GM21576 (cell line): ENCODE measurements at regions not wholly inside any gene's neighbourhood (a gene's known extent, or its start where the extent isn't known, plus 50 kb on each side); places are given as distances from the start of the nearest gene placed in this dataset.
"Not testable (repeated sequence)": the region's sequence is repeated elsewhere in the genome, so short reads cannot be mapped to it uniquely, and the experiment has no call there.

Experiments used
- ATAC-seq: cut with Tn5 transposase; IDR thresholded peaks from one replicate; pipeline ENCODE4 v1.9.1; 2021; ENCODE audit warnings: mild to moderate bottlenecking, moderate library complexity; ENCODE audit not compliant: unreplicated experiment

DNA sequence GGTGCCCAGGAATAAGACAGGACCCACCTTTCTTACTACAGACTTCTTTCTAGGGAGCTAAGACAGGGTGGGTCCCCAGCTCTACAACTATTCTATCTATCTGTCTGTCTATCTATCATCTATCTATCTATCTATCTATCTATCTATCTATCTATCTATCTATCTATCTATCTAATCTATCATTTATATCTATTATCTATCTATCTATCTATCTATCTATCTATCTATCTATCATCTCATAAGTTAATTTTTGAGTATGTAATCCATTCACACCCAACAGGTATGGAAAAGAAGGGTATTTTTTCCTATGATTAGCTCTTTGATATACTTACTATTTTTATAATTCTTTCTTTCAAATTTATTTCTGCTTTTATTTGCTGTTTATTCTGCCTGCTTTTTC, 55.9 kb downstream of the BAMBI start:
- no peak for ATAC-seq

- no peak for ATAC-seq
These were observed 56.3 kb downstream of the BAMBI start for GRCh38 chr10:28733647-28734046.

DNA sequence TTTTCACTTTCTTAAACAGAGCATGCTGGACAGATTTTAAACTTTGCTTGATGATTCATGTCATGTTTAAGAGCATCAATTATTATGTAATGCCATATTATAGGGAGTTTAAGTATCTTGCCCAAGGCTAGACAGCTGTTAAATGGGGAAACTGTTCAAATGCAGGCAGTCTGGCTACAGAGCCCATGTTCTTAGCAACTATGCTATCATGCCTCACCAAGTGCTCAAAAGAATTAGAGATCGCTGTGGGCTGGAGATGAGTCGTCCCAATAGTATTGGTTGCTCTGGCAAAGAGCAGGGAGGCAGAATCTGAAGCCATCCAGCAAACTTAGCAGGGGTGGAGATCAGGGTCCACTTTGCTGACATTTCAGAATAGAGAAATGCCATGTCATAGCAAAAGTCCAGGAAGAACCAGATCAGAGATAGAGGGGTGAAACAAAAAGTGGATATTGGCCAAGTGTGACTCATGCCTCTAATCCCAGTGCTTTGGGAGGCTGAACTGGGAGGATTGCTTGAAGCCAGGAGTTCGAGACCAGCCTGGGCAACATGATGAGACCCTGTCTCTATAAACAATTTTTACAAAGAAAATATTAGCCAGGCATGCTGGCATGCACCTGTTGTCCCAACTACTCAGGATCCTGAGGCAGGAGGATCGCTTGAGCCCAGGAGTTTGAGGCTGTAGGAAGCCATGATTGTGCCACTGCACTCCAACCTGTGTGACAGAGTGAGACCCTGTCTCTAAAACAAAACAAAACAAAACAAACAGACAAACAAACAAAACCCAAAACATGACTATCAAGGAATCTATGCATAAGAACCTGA, 57.8 kb downstream of the BAMBI start:
- ATAC-seq: no peak

DNA sequence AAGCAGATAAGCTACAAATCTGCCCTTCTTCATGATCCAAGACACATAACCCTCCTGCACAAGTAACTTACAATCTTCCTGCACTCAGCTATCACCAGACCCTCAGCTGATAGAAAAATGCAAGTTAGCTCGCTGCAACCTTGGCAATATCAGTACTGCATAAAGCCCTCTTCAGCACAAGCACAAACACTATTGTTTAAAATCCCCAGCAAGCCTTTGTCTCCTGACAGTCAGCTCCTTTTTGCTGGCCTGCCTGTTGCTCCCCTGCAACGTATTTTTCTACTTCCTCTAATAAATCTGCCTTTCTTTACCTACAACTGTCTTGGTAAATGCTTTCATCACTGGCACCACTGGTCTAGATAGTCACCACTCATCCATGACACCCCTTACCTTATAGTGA, 59.8 kb downstream of the BAMBI start:
- no peak for ATAC-seq

- ATAC-seq: no peak
These were observed 60.9 kb downstream of the BAMBI start for GRCh38 chr10:28738200-28738599.

DNA sequence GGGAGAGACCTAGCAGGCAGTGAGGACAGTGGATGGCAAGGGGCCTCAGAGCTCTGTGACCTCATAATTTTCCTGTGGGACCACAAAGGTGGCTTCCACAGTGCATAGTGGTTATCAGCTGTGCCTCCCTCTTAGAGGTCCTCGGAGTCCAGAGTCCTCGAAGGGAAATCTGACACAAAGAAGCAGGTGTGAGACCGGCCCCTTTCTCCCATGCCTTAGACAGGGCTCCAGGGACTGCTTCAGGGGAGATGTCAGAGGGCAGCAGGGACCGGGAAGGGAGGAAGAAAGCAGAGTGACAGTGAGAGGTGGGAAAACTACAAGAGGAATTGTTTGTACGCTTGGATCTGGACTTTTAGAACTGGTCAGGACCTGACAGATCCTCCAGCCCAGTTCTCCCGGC, 66.3 kb downstream of the BAMBI start:
- no peak for ATAC-seq

GRCh38 chr10:28744069-28744768, 66.9 kb downstream of the BAMBI start:
- no peak for ATAC-seq

DNA sequence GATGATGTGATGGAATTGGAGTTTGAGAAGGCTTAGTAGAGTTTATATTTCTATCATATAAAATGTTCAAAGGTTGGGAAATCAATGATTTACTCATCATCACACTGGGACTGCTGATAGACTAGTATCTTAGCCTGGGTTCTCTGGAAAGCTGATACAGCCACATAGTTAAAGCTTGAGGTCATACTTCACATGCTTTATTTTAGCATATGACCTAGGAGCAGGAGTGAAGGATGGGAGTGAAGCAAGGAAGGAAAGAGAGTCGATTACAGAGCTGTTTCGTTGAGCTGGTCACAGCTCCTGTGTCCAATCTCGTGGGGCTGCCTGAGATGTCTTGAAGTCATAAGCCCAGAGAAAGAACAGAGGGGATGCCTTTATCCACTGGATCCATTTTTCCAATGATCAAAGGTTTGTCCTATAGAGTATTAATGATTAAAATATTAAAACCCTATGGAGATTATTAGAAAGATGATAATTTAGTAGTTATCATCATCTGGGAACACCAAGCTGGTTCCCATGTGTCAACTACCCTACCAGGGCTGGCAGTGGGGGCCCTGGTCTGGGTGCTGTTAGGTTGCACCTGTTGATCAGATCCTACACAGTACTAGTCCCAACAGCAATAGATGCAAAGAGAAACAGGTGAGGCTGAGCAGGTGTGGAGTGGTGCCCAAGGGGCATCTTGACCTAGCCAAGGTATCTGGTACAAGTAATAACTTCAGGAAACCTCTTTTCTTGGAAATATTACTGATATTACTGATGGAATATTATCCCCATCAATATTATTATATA, 77.8 kb downstream of the BAMBI start:
- no peak for ATAC-seq

DNA sequence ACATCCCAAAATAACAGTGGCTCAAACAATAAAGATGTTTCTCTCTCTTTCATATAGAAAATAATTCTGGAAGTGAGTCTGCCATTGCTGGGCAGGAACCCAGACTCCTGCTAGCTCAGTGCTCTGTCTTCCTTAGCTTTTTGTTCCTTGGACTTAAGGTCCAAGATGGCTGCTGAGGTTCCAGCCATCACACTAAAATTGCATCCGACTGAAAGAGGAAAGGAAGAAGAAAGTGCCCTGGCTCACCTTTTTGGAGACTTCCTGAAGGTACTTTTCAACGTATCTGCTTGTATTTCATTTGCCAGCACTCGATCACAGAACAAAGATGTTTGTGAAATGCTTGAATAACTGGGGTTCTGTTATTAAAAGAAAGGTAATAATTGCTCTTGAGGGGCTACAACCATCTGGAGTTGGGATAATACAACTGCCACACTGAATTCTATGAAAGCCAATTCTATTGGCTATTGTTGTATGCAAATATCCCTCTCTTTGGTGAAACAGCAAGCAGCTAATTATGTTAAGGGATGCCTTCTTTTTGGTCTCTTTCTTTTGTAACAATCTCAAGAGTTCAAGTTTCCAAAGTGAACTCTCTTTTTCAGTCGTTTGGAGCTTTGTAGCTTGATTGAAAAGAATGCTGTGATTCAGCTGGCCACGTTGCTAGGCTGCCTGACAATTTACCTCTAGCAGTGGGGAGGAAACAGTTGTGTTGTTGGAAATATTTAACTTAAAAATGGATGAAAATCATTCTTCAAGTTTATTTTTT, 83.9 kb downstream of the BAMBI start:
- ATAC-seq: no peak

- no peak for ATAC-seq
These were observed 86.3 kb downstream of the BAMBI start for GRCh38 chr10:28763471-28764170.

DNA sequence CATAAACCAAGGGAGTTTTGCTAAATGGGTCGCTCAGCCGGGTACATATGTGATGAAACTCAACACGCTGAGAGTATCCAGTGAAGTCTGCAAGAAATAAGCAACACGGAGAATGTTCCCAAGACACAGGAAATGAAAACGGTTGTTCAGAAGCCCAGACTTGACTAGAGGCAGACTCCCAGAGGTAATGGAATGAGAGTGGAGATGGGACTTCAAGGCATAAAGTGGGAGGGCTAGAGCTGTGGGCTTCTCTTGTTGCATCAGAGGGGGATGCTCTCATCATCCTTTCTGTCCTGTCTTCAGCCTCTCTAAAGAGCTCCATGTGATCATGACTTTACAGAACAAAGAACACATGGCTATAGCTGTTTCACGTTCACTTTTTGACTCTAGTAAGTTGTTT, 88.3 kb downstream of the BAMBI start:
- no peak for ATAC-seq

GRCh38 chr10:28768227-28768626, 90.9 kb downstream of the BAMBI start:
- ATAC-seq: no peak

DNA sequence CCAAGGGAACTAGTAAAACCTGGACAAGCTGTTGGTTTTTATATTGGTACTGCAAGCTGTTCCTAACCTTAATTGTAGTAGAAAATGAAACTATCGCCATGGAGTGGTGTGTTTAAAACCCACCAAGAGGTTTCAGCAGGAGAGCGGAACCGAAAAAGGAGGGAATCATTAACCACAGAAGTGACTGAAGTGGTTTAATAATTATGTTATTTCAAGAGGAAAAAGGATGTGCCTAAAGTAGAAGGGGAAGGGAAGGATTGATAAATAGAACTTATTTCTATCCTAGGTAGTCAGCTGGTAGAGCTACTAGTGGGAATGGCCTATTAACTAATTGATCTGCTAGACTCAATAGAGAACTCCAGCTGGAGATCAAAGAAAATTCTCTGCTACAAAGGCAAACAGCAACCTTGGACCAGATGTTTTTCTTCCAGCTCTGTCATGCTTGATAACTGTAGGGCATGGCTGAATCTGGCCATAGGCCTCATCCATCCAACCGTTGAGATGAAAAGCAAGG, 91.8 kb downstream of the BAMBI start:
- no peak for ATAC-seq

DNA sequence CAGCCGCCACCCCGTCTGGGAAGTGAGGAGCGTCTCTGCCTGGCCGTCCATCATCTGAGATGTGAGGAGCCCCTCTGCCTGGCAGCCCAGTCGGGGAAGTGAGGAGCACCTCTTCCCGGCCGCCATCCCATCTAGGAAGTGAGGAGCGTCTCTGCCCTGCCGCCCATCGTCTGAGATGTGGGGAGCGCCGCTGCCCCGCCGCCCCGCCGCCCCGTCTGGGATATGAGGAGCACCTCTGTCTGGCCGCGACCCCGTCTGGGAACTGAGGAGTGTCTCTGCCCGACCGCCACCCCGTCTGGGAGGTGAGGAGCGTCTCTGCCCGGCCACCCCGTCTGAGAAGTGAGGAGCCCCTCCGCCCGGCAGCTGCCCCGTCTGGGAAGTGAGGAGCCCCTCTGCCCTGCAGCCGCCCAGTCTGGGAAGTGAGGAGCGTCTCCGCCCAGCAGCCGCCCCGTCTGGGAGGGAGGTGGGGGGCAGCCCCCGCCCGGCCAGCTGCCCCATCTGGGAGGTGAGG, 94.3 kb downstream of the BAMBI start:
- not testable (repeated sequence) for ATAC-seq

DNA sequence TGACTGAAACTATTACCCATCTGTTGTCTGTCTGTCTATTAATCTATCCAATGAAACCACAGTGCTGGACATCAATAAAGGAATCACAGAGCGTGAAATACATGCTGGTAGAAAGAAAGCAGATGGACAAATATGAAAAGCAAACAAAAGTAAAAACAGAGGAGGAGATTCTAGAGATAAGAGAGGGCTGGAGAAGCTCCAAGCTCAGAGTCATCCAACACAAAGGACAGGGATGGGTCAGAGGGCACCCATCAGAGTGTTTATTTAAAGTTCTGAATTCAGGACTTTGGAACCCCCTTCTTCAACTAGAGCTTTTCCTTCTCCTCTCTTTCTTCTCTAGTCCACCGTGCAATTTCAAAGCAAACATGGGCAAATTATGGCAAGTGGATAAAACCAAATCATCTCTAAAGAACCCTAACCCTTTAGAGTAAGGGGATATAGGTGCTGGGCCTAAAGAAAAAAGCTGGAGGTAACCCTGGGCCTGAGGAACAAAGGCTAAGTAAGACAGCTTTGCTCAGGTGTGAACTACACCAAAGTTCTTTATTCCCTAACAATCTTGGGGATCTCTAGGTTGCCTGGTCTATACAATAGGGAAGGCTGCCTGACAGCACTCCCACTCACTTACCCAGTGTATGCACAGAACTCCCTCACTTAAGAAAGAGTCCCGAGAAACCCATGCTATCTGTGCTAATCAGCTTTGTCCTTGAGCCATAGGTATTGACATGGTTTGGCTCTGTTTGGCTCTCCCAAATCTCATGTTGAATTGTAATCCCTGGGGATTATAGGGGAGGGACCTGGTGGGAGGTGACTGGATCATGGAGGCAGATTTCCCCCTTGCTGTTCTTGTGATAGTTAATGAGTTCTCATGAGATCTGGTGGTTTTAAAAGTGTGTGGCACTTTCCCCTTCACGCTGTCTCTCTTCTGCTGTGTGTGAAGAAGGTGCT, 97.0 kb downstream of the BAMBI start:
- ATAC-seq: no peak

- no peak for ATAC-seq
These were observed 98.5 kb downstream of the BAMBI start for GRCh38 chr10:28775773-28776172.

GRCh38 chr10:28776519-28776918, 99.2 kb downstream of the BAMBI start:
- no peak for ATAC-seq

DNA sequence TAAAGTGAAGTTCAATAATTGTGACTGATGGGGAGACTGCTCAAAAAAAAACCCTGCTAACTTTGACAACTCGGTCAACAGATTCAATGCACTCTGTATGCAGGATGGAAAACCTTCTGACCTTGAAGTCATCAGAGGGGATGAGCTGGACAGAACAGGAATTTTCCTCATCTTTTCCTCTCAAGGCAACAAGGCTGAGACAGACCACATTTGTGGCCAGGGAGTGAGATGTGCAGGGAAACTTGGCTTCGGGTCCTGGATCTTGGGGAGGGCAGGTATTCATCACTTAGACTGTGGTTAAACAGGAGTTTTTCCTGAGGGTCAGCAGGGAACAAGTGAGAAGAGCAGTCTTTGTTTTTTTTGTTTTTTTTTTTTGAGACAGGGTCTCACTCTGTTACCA, 100.6 kb downstream of the BAMBI start:
- ATAC-seq: no peak

GRCh38 chr10:28778524-28778923, 101.2 kb downstream of the BAMBI start:
- ATAC-seq: no peak
